ENCODE measurements at regions not wholly inside any gene's neighbourhood (a gene's known extent, or its start where the extent isn't known, plus 50 kb on each side); places are given as distances from the start of the nearest gene placed in this dataset.

GRCh38 chr21:31564439-31564838, 95.1 kb upstream of the SOD1 start:
- peak; percentile 22 for DNase-seq

GRCh38 chr21:31560479-31560878, 99.0 kb upstream of the SOD1 start:
- DNase-seq = no peak

- DNase-seq = peak; percentile 90
These were observed 99.9 kb upstream of the SOD1 start for GRCh38 chr21:31559368-31560119.

GRCh38 chr21:31558962-31559367, 100.5 kb upstream of the SOD1 start:
- peak; percentile 90 for DNase-seq

GRCh38 chr21:31558189-31558961, 101.1 kb upstream of the SOD1 start:
- peak; percentile 27 for DNase-seq

- no peak for DNase-seq
These were observed 101.9 kb upstream of the SOD1 start for GRCh38 chr21:31557421-31558188.

- DNase-seq = no peak
These were observed 102.8 kb upstream of the SOD1 start for GRCh38 chr21:31556662-31557061.

GRCh38 chr21:31555741-31556191, 103.7 kb upstream of the SOD1 start:
- no peak for DNase-seq

- DNase-seq = no peak
These were observed 104.9 kb upstream of the SOD1 start for GRCh38 chr21:31554511-31555022.

- no peak for DNase-seq
These were observed 105.6 kb upstream of the SOD1 start for GRCh38 chr21:31553926-31554325.

GRCh38 chr21:31553461-31553860, 106.0 kb upstream of the SOD1 start:
- DNase-seq = no peak

GRCh38 chr21:31552826-31553225, 106.7 kb upstream of the SOD1 start:
- DNase-seq = no peak

GRCh38 chr21:31550070-31550469, 109.4 kb upstream of the SOD1 start:
- no peak for DNase-seq

GRCh38 chr21:31548688-31549087, 110.8 kb upstream of the SOD1 start:
- DNase-seq = no peak

- no peak for DNase-seq
These were observed 112.9 kb upstream of the SOD1 start for GRCh38 chr21:31546443-31547170.

- DNase-seq = no peak
These were observed 114.5 kb upstream of the SOD1 start for GRCh38 chr21:31545036-31545435.

GRCh38 chr21:31543191-31543590, 116.3 kb upstream of the SOD1 start:
- no peak for DNase-seq

GRCh38 chr21:31538816-31539215, 120.7 kb upstream of the SOD1 start:
- no peak for DNase-seq

- DNase-seq = no peak
These were observed 121.5 kb upstream of the SOD1 start for GRCh38 chr21:31537872-31538576.

- no peak for DNase-seq
These were observed 123.4 kb upstream of the SOD1 start for GRCh38 chr21:31536138-31536537.

- no peak for DNase-seq
These were observed 127.5 kb upstream of the SOD1 start for GRCh38 chr21:31531967-31532366.

All from kidney glomerular epithelial cell (primary cell).